ENCODE measurements at regions not wholly inside any gene's neighbourhood (a gene's known extent, or its start where the extent isn't known, plus 50 kb on each side); places are given as distances from the start of the nearest gene placed in this dataset.
"Not testable (repeated sequence)": the region's sequence is repeated elsewhere in the genome, so short reads cannot be mapped to it uniquely, and the experiment has no call there.

DNA sequence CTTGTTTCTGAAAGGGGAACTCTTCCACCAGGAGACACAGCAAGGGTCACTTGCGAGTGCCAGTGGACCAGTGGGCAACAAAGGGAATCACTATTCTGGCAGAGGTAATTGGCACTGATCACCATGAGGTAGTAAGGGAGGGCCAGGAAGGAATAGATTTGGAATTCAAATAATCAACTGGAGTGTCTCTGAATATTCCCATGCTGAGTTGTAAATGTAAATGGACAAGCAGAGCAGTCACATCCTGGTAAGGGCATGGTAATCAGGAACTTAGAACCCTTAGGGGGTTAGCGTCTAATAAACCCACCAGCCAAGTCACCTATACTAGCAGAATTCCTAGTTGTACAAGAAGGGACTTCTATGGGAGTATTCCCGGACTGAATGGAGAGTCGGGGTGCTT, 178.5 kb upstream of the UGT8 start:
- Histone ChIP-seq H3K9me3 (ENCODE audit: control insufficient read depth, insufficient read depth, low read length) (no peaks in the 10 kb centered on the region), H3K4me3 (ENCODE audit: low read depth, low read length) (no peak overlapping the region), H3K4me1 (ENCODE audit: control insufficient read depth, insufficient read depth, low read length) (no peaks in the 10 kb centered on the region), H3K27ac (ENCODE audit: low read depth, low read length) (no peak overlapping the region), H3K27me3 (ENCODE audit: control insufficient read depth, insufficient read depth, low read length) (no peaks in the 10 kb centered on the region), H3K36me3 (ENCODE audit: control insufficient read depth, insufficient read depth, low read length) (no peaks in the 10 kb centered on the region), H3K9ac (ENCODE audit: low read depth, low read length) (no peak overlapping the region)

DNA sequence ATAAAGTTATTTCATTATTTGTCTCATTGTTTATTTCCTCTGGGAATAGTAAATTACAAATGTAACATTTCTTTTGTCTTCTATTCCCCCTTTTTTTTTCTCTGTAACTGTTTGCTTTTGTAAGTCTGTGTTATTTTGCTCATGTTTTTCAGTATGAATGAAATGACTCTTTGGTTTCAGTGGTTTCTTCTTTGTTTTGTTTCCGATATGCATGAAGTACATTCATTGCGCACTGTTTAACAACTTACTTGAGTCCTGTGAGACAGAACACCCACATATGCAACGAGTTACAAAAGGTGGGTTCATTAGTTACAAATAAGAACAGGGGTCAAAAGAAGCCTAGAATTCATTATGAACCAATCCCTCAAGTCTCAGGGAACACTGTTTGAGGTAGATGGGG, 175.0 kb upstream of the UGT8 start:
- Histone ChIP-seq H3K27me3 (ENCODE audit: control insufficient read depth, insufficient read depth, low read length) (no peaks in the 10 kb centered on the region), H3K4me3 (ENCODE audit: low read depth, low read length) (no peak overlapping the region), H3K9me3 (ENCODE audit: control insufficient read depth, insufficient read depth, low read length) (no peaks in the 10 kb centered on the region), H3K27ac (ENCODE audit: low read depth, low read length) (no peak overlapping the region), H3K4me1 (ENCODE audit: control insufficient read depth, insufficient read depth, low read length) (no peaks in the 10 kb centered on the region), H3K36me3 (ENCODE audit: control insufficient read depth, insufficient read depth, low read length) (no peaks in the 10 kb centered on the region), H3K9ac (ENCODE audit: low read depth, low read length) (no peak overlapping the region)

DNA sequence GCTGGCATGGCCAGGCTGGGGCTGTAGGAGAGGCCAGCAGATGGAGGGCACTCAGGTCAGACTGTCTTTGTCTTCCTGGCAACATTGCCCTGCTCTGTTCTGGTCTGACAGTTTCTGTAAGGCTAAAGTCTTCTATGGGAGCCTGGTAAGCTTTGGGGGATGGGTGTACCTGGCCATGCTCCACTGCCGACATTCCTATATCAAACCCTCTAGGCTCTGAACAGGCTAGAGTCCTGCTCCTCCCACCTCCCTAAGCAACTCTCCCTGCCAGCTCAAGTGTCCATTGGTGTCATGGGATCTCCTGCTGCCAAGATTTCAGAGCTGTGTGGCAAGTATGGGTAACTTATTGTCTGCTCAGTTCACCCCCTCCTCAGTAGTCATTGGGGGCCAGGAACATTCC, 163.5 kb upstream of the UGT8 start:
- Histone ChIP-seq H3K27me3 (ENCODE audit: control insufficient read depth, insufficient read depth, low read length) (no peaks in the 10 kb centered on the region), H3K27ac (ENCODE audit: low read depth, low read length) (no peak overlapping the region), H3K4me1 (ENCODE audit: control insufficient read depth, insufficient read depth, low read length) (no peaks in the 10 kb centered on the region), H3K36me3 (ENCODE audit: control insufficient read depth, insufficient read depth, low read length) (no peaks in the 10 kb centered on the region), H3K9ac (ENCODE audit: low read depth, low read length) (no peak overlapping the region), H3K9me3 (ENCODE audit: control insufficient read depth, insufficient read depth, low read length) (no peaks in the 10 kb centered on the region), H3K4me3 (ENCODE audit: low read depth, low read length) (no peak overlapping the region)

DNA sequence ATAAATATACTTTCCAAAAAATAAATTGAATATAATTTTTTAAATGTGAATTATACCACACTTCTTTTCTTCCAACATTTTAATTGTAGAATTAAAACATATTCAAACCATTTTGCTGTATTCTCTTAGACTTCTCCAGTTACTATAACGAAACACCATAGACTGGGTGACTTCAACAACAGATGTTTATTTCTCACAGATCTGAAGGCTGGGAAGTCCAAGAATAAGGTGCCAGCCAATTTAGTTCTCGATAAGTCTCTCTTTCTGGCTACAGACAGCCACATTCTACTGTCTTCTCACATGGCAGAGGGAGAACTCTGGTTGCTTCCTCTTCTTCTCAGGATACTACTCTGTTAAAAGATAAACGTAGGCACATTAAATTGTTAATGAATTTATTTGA, 155.8 kb upstream of the UGT8 start:
- H3K9me3 ChIP-seq (ENCODE audit: control insufficient read depth, insufficient read depth, low read length), result no peaks in the 10 kb centered on the region
- H3K36me3 ChIP-seq (ENCODE audit: control insufficient read depth, insufficient read depth, low read length), result no peaks in the 10 kb centered on the region
- no peak overlapping the region for H3K9ac ChIP-seq (ENCODE audit: low read depth, low read length)
- H3K27ac ChIP-seq (ENCODE audit: low read depth, low read length), result no peak overlapping the region
- H3K27me3 ChIP-seq (ENCODE audit: control insufficient read depth, insufficient read depth, low read length), result no peaks in the 10 kb centered on the region
- peaks cover 7% of the 10 kb centered on the region for H3K4me1 ChIP-seq (ENCODE audit: control insufficient read depth, insufficient read depth, low read length)
- H3K4me3 ChIP-seq (ENCODE audit: low read depth, low read length), result no peak overlapping the region

DNA sequence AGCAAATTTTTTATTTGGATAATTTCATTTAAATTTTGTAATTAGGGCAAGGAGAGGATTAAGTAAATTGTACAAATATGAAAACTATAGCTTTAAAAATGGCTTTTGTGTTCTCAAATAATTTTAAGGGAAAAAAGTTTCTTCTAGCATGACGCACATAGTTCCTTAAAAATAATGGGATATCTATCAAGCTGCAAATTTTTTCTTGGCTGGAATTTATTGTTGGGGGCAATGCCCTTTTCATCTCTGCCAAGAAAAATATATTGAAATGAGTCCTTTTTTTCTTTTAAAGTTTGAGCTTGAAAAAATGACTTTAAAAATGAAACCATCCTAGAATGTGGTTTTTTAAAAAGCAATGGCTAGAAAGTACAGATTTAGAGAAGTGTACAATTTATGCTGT, 154.4 kb upstream of the UGT8 start:
- no peaks in the 10 kb centered on the region for H3K9me3 ChIP-seq (ENCODE audit: control insufficient read depth, insufficient read depth, low read length)
- no peak overlapping the region for H3K9ac ChIP-seq (ENCODE audit: low read depth, low read length)
- no peak overlapping the region for H3K27ac ChIP-seq (ENCODE audit: low read depth, low read length)
- H3K4me3 ChIP-seq (ENCODE audit: low read depth, low read length), result no peak overlapping the region
- no peaks in the 10 kb centered on the region for H3K27me3 ChIP-seq (ENCODE audit: control insufficient read depth, insufficient read depth, low read length)
- no peaks in the 10 kb centered on the region for H3K36me3 ChIP-seq (ENCODE audit: control insufficient read depth, insufficient read depth, low read length)
- H3K4me1 ChIP-seq (ENCODE audit: control insufficient read depth, insufficient read depth, low read length), result peaks cover 7% of the 10 kb centered on the region

DNA sequence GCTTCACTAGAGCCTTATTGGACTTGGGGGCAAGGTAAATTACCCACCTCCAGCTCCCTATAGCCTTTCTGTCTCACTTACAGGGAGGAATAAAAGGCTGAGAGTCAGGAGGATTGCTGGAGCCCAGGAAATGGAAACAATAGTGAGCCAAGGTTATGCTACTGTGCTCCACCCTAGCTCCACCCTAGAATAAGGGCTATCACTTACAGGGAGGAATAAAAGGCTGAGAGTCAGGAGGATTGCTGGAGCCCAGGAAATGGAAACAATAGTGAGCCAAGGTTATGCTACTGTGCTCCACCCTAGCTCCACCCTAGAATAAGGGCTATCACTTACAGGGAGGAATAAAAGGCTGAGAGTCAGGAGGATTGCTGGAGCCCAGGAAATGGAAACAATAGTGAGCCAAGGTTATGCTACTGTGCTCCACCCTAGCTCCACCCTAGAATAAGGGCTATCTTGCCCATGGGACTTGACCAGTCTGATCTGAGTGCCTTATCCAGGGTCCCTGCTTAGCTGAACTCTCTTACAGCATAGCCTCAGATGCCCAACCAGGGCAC, 150.6 kb upstream of the UGT8 start:
- H3K27ac ChIP-seq (ENCODE audit: low read depth, low read length); H3K4me1 ChIP-seq (ENCODE audit: control insufficient read depth, insufficient read depth, low read length); H3K36me3 ChIP-seq (ENCODE audit: control insufficient read depth, insufficient read depth, low read length); H3K9ac ChIP-seq (ENCODE audit: low read depth, low read length); H3K27me3 ChIP-seq (ENCODE audit: control insufficient read depth, insufficient read depth, low read length); H3K4me3 ChIP-seq (ENCODE audit: low read depth, low read length): not testable (repeated sequence)
- peaks cover 11% of the 10 kb centered on the region for H3K9me3 ChIP-seq (ENCODE audit: control insufficient read depth, insufficient read depth, low read length)

DNA sequence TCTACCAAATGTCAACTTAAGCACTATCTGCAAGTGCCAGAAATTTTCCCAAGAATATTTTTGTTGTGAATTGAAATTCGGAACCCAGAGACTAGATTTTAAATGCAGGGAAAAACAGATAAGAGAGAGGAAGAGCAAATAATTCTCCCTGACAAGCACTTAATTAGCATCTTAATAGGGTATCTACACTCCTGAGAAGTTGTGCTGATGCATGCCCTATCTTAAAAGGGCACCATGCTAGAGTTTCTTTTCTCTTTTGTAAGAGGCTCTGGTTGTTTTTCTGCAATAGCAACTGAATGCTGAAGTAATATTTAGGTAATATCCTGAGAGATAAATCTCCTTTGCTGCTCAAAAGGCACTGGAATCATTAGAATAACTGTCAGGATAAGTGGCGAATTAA, 139.9 kb upstream of the UGT8 start:
- Histone ChIP-seq H3K27ac (ENCODE audit: low read depth, low read length) (peak overlapping the region; percentile 76), H3K9me3 (ENCODE audit: control insufficient read depth, insufficient read depth, low read length) (no peaks in the 10 kb centered on the region), H3K36me3 (ENCODE audit: control insufficient read depth, insufficient read depth, low read length) (no peaks in the 10 kb centered on the region), H3K4me3 (ENCODE audit: low read depth, low read length) (peak overlapping the region; percentile 30), H3K27me3 (ENCODE audit: control insufficient read depth, insufficient read depth, low read length) (no peaks in the 10 kb centered on the region), H3K4me1 (ENCODE audit: control insufficient read depth, insufficient read depth, low read length) (peaks cover 46% of the 10 kb centered on the region), H3K9ac (ENCODE audit: low read depth, low read length) (no peak overlapping the region)

DNA sequence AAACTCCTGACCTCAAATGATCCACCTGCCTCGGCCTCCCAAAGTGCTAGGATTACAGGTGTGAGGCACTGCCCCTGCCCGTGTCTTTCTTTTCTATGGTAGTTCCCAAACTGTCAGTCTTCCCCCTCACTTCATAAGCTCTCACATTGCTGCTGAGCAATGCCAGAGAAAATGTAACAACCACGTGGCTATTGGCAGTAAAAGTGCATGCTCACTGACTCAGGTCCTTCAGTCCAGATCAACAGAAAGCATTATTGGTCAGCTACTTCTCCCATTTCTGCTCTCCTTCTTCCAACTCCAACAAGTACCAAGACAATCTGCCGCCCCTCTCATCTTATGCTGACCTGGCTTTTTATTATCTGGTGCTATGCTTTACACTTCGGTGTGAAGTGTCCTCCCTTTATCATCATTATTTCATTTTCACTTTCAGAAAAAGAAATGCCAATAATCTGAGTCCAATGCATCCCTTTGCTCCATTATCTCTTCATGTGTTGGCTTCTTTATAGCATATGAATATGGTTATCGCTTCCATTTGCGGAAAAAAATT, 133.8 kb upstream of the UGT8 start:
- H3K9me3 ChIP-seq (ENCODE audit: control insufficient read depth, insufficient read depth, low read length), result no peaks in the 10 kb centered on the region
- H3K4me1 ChIP-seq (ENCODE audit: control insufficient read depth, insufficient read depth, low read length), result 0 out of 2 replicates have a peak, but pooled peaks cover 3% of the 10 kb centered on the region
- no peak overlapping the region for H3K9ac ChIP-seq (ENCODE audit: low read depth, low read length)

DNA sequence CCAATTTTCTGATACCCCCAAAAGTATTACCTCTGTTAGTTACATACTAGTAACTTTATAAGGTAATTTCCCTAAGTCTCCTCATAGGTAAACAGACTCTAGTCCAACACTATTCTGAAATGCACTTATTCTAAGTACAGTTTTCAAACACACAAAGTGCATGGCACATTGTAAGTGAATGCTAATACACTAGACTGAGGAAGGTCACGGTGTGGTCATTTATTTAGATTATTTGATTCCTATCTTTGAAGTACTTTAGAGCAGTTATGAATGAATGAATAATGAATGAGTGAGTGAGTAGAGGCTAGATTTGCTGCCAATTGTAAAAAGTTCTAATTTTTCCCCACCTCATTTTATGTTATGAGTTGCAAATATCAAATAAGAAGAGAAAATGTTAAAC, 132.8 kb upstream of the UGT8 start:
- Histone ChIP-seq H3K9me3 (ENCODE audit: control insufficient read depth, insufficient read depth, low read length) (no peaks in the 10 kb centered on the region), H3K36me3 (ENCODE audit: control insufficient read depth, insufficient read depth, low read length) (no peaks in the 10 kb centered on the region), H3K27me3 (ENCODE audit: control insufficient read depth, insufficient read depth, low read length) (no peaks in the 10 kb centered on the region), H3K4me3 (ENCODE audit: low read depth, low read length) (no peak overlapping the region), H3K9ac (ENCODE audit: low read depth, low read length) (no peak overlapping the region), H3K4me1 (ENCODE audit: control insufficient read depth, insufficient read depth, low read length) (no peaks in the 10 kb centered on the region), H3K27ac (ENCODE audit: low read depth, low read length) (no peak overlapping the region)

More for the DNA sequence above, 133.8 kb upstream of the UGT8 start:
- no peaks in the 10 kb centered on the region for H3K36me3 ChIP-seq (ENCODE audit: control insufficient read depth, insufficient read depth, low read length)
- no peak overlapping the region for H3K27ac ChIP-seq (ENCODE audit: low read depth, low read length)
- no peak overlapping the region for H3K4me3 ChIP-seq (ENCODE audit: low read depth, low read length)
- H3K27me3 ChIP-seq (ENCODE audit: control insufficient read depth, insufficient read depth, low read length), result no peaks in the 10 kb centered on the region

DNA sequence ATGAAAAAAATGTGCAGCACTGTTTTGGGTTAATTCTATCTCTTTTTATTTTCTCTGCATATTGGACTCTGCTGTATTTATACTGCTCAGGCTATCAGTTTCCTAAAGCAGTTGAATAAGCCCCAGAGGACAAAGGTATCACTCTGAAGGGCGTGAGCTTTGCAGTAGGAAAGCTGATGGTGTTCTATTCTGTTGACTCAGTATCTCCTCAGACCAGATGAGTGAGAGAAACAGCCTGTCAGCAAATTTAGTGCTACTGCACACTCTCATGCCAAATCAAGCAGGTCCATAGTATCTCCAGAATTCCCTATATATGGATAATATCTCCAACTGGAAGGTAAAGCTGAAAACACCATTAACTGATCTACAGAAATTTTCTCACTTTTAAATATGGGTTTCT, 132.3 kb upstream of the UGT8 start:
- no peaks in the 10 kb centered on the region for H3K36me3 ChIP-seq (ENCODE audit: control insufficient read depth, insufficient read depth, low read length)
- H3K9me3 ChIP-seq (ENCODE audit: control insufficient read depth, insufficient read depth, low read length), result no peaks in the 10 kb centered on the region
- H3K9ac ChIP-seq (ENCODE audit: low read depth, low read length), result no peak overlapping the region
- no peak overlapping the region for H3K27ac ChIP-seq (ENCODE audit: low read depth, low read length)
- H3K4me1 ChIP-seq (ENCODE audit: control insufficient read depth, insufficient read depth, low read length), result no peaks in the 10 kb centered on the region
- H3K27me3 ChIP-seq (ENCODE audit: control insufficient read depth, insufficient read depth, low read length), result no peaks in the 10 kb centered on the region
- no peak overlapping the region for H3K4me3 ChIP-seq (ENCODE audit: low read depth, low read length)

DNA sequence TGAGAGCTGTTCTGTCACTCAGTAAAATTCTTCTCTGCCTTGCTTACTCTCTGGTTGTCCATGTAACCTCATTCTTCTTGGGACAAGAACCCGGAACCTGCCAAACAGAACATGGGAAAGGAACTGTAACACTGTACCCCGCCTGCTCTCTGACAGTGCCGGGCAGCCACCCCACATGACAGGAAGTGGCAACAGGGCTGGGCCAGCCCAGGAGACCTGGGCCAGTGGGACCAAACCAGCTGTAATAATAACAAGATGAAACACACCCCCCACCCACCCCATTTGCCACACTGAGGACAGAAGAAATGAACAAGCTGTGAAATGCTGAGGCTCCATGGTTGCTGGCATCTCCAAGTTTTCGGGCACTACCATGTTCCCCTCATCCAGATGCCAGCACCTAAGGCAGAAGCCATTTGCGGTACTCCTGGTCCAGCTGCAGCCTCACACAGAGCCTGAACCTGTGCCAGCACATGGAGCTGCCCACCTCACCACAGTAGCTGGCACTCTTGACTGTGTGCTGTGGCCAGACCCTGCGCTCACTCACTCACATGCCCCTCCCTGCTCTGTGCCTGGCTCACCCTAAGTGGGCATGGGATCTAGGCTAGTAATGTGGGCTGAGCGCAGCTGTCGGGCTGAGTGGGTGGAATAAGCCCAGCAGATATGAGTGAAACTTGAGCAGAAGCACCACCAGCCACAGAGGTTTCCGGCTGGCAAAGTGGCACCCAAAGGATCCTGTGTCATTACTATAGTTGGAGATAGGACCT, 126.2 kb upstream of the UGT8 start:
- Histone ChIP-seq H3K9me3 (ENCODE audit: control insufficient read depth, insufficient read depth, low read length) (no peaks in the 10 kb centered on the region), H3K9ac (ENCODE audit: low read depth, low read length) (no peak overlapping the region), H3K27me3 (ENCODE audit: control insufficient read depth, insufficient read depth, low read length) (no peaks in the 10 kb centered on the region), H3K27ac (ENCODE audit: low read depth, low read length) (no peak overlapping the region), H3K4me3 (ENCODE audit: low read depth, low read length) (no peak overlapping the region), H3K4me1 (ENCODE audit: control insufficient read depth, insufficient read depth, low read length) (no peaks in the 10 kb centered on the region), H3K36me3 (ENCODE audit: control insufficient read depth, insufficient read depth, low read length) (no peaks in the 10 kb centered on the region)

Data from HUES48 (cell line).